ENCODE measurements at regions not wholly inside any gene's neighbourhood (a gene's known extent, or its start where the extent isn't known, plus 50 kb on each side); places are given as distances from the start of the nearest gene placed in this dataset.

DNA sequence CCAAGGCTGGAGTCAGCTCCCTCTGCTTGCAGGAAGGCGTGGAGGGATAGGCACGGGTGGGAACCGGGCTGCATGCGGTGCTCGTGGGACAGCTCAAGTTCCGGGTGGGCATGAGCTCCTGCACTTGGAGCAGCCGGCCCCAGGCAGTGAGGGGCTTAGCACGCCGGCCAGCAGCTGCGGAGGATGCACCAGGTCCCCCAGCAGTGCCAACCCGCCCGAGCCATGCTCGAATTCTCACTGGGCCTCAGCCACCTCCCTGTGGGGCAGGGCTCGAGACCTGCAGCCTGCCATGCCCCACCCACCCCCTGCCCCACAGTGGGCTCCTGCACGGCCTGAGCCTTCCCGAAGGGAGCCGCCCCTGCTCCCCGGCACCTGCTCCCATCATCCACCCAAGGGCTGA lies 1501.8 kb downstream of the AACS start:
- Histone ChIP-seq H3K27me3 (replicated peaks in 1 of 2; ENCODE audit: control insufficient read depth in 2 of 2, insufficient read depth in 2 of 2, low read length in 1 of 2) (no peaks in the 10 kb centered on the region), H3K36me3 (ENCODE audit: control insufficient read depth in 2 of 2, insufficient read depth in 2 of 2, low read length in 1 of 2) (no peaks in the 10 kb centered on the region), H3K4me2 (ENCODE audit: control insufficient read depth, insufficient read depth) (no peak overlapping the region), H3K9me3 (replicated peaks; ENCODE audit: control insufficient read depth, insufficient read depth, low read length) (no peaks in the 10 kb centered on the region; the same call in 1 of the 3 replicates), H3K79me2 (ENCODE audit: control insufficient read depth, insufficient read depth, low read length) (no peaks in the 10 kb centered on the region), H2AFZ (ENCODE audit: control insufficient read depth, low read depth, low read length) (no peak overlapping the region), H4K20me1 (ENCODE audit: control insufficient read depth, insufficient read depth) (no peaks in the 10 kb centered on the region), H3K9ac (ENCODE audit: control insufficient read depth, insufficient read depth, low read length) (no peak overlapping the region), H3K4me3 (no peak overlapping the region), H3K27ac (ENCODE audit: control insufficient read depth, insufficient read depth) (no peak overlapping the region), H3K4me1 (ENCODE audit: control insufficient read depth, insufficient read depth, low read length) (no peaks in the 10 kb centered on the region)
- ChIA-PET RAD21 (ENCODE audit: unreplicated experiment) (no interaction called here), POLR2A (no interaction called here), CTCF (no interaction called here), SMC1A (ENCODE audit: uncharacterized antibody, unreplicated experiment) (no interaction called here)
- ATAC-seq (no peak), FAIRE-seq (no peak), DNase-seq (ENCODE audit: low read depth, low spot score) (no peak)
- 38% methylated on average over 18 of the region's 18 CpGs for WGBS (ENCODE audit: insufficient coverage, insufficient replicate concordance, low lambda C conversion rate, missing lambda C conversion rate)
- in situ Hi-C loops (cut with MboI) (no loop called here), intact Hi-C loops (cut with micrococcal nuclease; ENCODE audit: unreplicated experiment) (no loop called here)
- no peak for TF ChIP-seq RBBP5 (conservative IDR thresholded peaks at IDR 0.05)
- BruUV-seq (replicated peaks), result no TSS peak

GRCh38 chr12:126569706-126570105 lies 1504.5 kb downstream of the AACS start:
- ChIA-PET SMC1A (ENCODE audit: uncharacterized antibody, unreplicated experiment) (no interaction called here), RAD21 (ENCODE audit: unreplicated experiment) (no interaction called here), CTCF (no interaction called here), POLR2A (no interaction called here)
- Histone ChIP-seq H3K4me3 (no peak overlapping the region), H3K27me3 (replicated peaks in 1 of 2; ENCODE audit: control insufficient read depth in 2 of 2, insufficient read depth in 2 of 2, low read length in 1 of 2) (no peaks in the 10 kb centered on the region), H3K9ac (ENCODE audit: control insufficient read depth, insufficient read depth, low read length) (no peak overlapping the region), H4K20me1 (ENCODE audit: control insufficient read depth, insufficient read depth) (no peaks in the 10 kb centered on the region), H3K27ac (ENCODE audit: control insufficient read depth, insufficient read depth) (no peak overlapping the region), H3K36me3 (ENCODE audit: control insufficient read depth in 2 of 2, insufficient read depth in 2 of 2, low read length in 1 of 2) (no peaks in the 10 kb centered on the region), H3K4me2 (ENCODE audit: control insufficient read depth, insufficient read depth) (no peak overlapping the region), H3K9me3 (replicated peaks; ENCODE audit: control insufficient read depth, insufficient read depth, low read length) (no peaks in the 10 kb centered on the region; the same call in 1 of the 3 replicates), H2AFZ (ENCODE audit: control insufficient read depth, low read depth, low read length) (no peak overlapping the region), H3K4me1 (ENCODE audit: control insufficient read depth, insufficient read depth, low read length) (no peaks in the 10 kb centered on the region), H3K79me2 (ENCODE audit: control insufficient read depth, insufficient read depth, low read length) (no peaks in the 10 kb centered on the region)
- in situ Hi-C loops (cut with MboI), result no loop called here
- DNase-seq (ENCODE audit: low read depth, low spot score) (no peak), ATAC-seq (no peak), FAIRE-seq (no peak)
- WGBS (ENCODE audit: insufficient coverage, insufficient replicate concordance, low lambda C conversion rate, missing lambda C conversion rate), result 35% methylated on average over 5 of the region's 5 CpGs
- TF ChIP-seq HDAC2 (IDR thresholded peaks at IDR 0.05), result no peak
- BruUV-seq (replicated peaks), result no TSS peak
- intact Hi-C loops (cut with micrococcal nuclease; ENCODE audit: unreplicated experiment), result no loop called here

DNA sequence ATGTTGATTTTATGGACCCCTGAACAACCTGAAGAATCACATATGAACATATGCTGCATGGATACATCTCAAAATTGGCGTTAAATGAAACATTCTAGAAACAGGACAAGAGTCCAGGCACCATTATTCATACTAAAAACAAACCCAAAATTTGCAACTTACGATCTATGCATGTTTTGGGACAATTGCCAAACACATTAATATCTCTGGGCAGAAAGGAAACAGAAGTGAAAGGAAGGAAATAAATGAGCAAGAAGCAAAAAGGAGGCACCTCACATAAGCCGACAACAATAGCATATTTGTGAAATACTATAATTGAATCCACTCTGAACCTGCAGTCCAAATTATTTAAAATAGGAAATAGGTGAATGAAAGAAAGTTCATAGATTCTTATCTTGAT lies 1505.3 kb downstream of the AACS start:
- in situ Hi-C loops (cut with MboI) (no loop called here), intact Hi-C loops (cut with micrococcal nuclease; ENCODE audit: unreplicated experiment) (no loop called here)
- H3K9ac ChIP-seq (ENCODE audit: control insufficient read depth, insufficient read depth, low read length), result no peak overlapping the region
- no peak for DNase-seq (ENCODE audit: low read depth, low spot score)
- BruUV-seq (replicated peaks), result no TSS peak
- 2% methylated on average over 3 of the region's 3 CpGs for WGBS (ENCODE audit: insufficient coverage, insufficient replicate concordance, low lambda C conversion rate, missing lambda C conversion rate)
- H3K27ac ChIP-seq (ENCODE audit: control insufficient read depth, insufficient read depth), result no peak overlapping the region
- no peak for FAIRE-seq
- no peak overlapping the region for H2AFZ ChIP-seq (ENCODE audit: control insufficient read depth, low read depth, low read length)
- H4K20me1 ChIP-seq (ENCODE audit: control insufficient read depth, insufficient read depth), result no peaks in the 10 kb centered on the region
- ChIA-PET CTCF (no interaction called here), SMC1A (ENCODE audit: uncharacterized antibody, unreplicated experiment) (no interaction called here), POLR2A (no interaction called here), RAD21 (ENCODE audit: unreplicated experiment) (no interaction called here)
- H3K4me1 ChIP-seq (ENCODE audit: control insufficient read depth, insufficient read depth, low read length), result no peaks in the 10 kb centered on the region
- H3K36me3 ChIP-seq (ENCODE audit: control insufficient read depth in 2 of 2, insufficient read depth in 2 of 2, low read length in 1 of 2), result no peaks in the 10 kb centered on the region
- no peak for ATAC-seq
- no peaks in the 10 kb centered on the region; the same call in 1 of the 3 replicates for H3K9me3 ChIP-seq (replicated peaks; ENCODE audit: control insufficient read depth, insufficient read depth, low read length)
- H3K27me3 ChIP-seq (replicated peaks in 1 of 2; ENCODE audit: control insufficient read depth in 2 of 2, insufficient read depth in 2 of 2, low read length in 1 of 2), result no peaks in the 10 kb centered on the region
- no peak overlapping the region for H3K4me2 ChIP-seq (ENCODE audit: control insufficient read depth, insufficient read depth)
- no peaks in the 10 kb centered on the region for H3K79me2 ChIP-seq (ENCODE audit: control insufficient read depth, insufficient read depth, low read length)
- no peak overlapping the region for H3K4me3 ChIP-seq
- TF ChIP-seq IRF3 (IDR thresholded peaks at IDR 0.05), result no peak
- TF ChIP-seq POU2F2 (IDR thresholded peaks at IDR 0.05; ENCODE audit: borderline replicate concordance, low read depth, low read length), result no peak
- TF ChIP-seq, protein P1, sequence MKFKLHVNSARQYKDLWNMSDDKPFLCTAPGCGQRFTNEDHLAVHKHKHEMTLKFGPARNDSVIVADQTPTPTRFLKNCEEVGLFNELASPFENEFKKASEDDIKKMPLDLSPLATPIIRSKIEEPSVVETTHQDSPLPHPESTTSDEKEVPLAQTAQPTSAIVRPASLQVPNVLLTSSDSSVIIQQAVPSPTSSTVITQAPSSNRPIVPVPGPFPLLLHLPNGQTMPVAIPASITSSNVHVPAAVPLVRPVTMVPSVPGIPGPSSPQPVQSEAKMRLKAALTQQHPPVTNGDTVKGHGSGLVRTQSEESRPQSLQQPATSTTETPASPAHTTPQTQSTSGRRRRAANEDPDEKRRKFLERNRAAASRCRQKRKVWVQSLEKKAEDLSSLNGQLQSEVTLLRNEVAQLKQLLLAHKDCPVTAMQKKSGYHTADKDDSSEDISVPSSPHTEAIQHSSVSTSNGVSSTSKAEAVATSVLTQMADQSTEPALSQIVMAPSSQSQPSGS (IDR thresholded peaks at IDR 0.05; ENCODE audit: low read length), result no peak
- no peak for TF ChIP-seq BCLAF1 (IDR thresholded peaks at IDR 0.05)
- no peak for TF ChIP-seq BRCA1 (IDR thresholded peaks at IDR 0.05; ENCODE audit: low read depth, low read length)
